Prostate gland (tissue), 2 donors: ENCODE measurements at regions not wholly inside any gene's neighbourhood (a gene's known extent, or its start where the extent isn't known, plus 50 kb on each side); places are given as distances from the start of the nearest gene placed in this dataset.

ENCODE experiments used
- CTCF ChIP-seq, 4 experiments: fragments of 200-600 bp in 2 of 4; fragments of 450-650 bp in 2 of 4; sonication (generic) in 2 of 4; IDR thresholded peaks; 1 replicate in 3 of 4; 2 replicates in 1 of 4; pipeline ENCODE4 v1.5.1; 2016 to 2019; ENCODE audit warnings: antibody characterized with exemption in 4 of 4, mild to moderate bottlenecking in 2 of 4, moderate library complexity in 2 of 4
- POLR2A ChIP-seq: fragments of 450-650 bp; IDR thresholded peaks from one replicate; pipeline ENCODE4 v1.6.1; 2016; ENCODE audit warnings: antibody characterized with exemption, mild to moderate bottlenecking
- POLR2AphosphoS5 ChIP-seq: sonication (generic); formaldehyde crosslinking; IDR thresholded peaks from one replicate; pipeline ENCODE4 v1.6.1; 2017; ENCODE audit warnings: antibody characterized with exemption

GRCh38 chr1:58931756-58932155, 147.9 kb upstream of the JUN start:
- TF ChIP-seq POLR2AphosphoS5 (no peak), CTCF (IDR thresholded peaks at IDR 0.05) (no peak), POLR2A (no peak)
